ACHN (cell line): ENCODE measurements at regions not wholly inside any gene's neighbourhood (a gene's known extent, or its start where the extent isn't known, plus 50 kb on each side); places are given as distances from the start of the nearest gene placed in this dataset.

Source experiments
- DNase-seq: peaks from one replicate; pipeline ENCODE4 v3.0.0-alpha.2; 2015
- in situ Hi-C: cut with HindIII; loops from 2 replicates; pipeline ENCODE4 v1.10.0; 2017; ENCODE audit warnings: low sequenced_read_pairs, low pct_ligation_motif_present, low pct_unique_long_range_greater_than_20kb

DNA sequence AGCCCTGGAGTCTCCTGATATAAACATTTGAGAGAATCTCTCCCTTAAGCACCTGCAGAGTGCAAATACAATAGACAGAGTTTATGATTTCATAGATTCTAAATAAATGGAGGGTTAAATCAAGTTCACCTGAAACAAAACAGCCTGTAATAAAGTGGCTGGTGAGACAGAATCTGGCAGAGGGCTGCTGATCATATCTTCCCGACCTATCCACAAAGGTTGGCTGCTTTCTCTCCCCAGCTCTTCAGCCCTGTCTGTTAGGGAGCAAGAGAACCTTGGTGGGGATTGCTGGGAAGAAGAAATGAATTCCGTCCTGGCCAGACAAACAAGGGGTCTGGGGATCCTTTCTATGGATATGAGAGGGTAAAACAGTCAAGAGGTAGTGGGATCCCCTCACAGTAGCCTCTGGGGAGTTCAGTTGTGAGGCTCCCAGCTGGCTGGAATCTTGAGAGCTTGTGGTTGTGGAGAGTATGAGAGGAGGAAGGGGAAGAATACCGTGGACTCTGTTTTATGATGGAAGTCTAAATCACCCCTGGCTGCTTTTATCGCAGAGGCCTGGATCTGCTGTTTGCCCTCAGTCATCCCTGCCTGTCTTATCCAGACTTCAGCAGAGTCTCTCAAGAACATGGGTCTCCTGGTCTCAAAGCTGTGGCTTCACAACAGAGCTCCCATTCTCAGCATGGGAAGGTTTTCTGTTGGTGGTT is 451.3 kb downstream of the NTRK3 start:
- in situ Hi-C loops: no loop called here
- no peak for DNase-seq

DNA sequence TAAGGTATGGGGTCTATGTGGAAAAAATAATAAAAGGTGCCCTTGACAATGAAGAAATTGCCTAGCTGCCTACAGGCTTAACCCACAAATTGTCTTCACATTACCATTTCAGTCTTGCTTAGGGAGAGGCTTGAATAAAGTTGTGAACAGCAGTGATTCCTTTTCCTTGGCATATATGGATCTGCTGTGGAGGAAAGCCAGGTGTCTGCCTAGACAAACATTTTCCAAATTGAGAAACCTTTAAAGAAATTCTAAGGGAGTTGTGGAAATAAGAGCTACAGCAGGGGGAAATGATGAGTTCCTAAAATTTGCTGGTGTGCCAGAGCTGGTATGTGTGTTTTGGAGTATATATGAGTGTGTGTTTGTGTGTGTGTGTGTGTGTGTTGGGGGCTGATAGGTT is 452.1 kb downstream of the NTRK3 start:
- DNase-seq: no peak
- in situ Hi-C loops: no loop called here

DNA sequence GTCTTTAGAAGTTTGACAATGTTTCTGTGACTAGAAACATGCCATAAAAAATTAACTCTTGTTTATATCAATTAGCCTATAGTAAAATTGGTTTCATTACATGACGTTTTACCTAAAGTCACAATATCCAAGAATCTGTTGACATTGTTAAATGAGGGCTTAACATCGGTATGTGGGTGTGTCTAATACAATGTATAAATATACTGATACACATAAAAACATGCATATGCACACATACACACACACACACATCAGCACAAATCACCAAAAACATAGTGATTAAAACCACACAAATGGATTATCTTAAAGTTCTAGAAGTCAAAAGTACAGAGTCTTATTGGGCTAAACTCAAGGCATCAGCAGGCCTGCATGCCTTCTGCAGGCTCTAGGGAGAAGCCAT is 456.7 kb downstream of the NTRK3 start:
- in situ Hi-C loops: no loop called here
- DNase-seq: no peak

GRCh38 chr15:87799428-87799827 is 457.1 kb downstream of the NTRK3 start:
- in situ Hi-C loops: no loop called here
- no peak for DNase-seq

GRCh38 chr15:87793725-87794124 is 462.8 kb downstream of the NTRK3 start:
- no peak for DNase-seq
- in situ Hi-C loops: no loop called here

- DNase-seq: no peak
- in situ Hi-C loops: no loop called here
These were observed 464.1 kb downstream of the NTRK3 start for GRCh38 chr15:87792250-87793040.

GRCh38 chr15:87781959-87782625 is 474.4 kb downstream of the NTRK3 start:
- DNase-seq: no peak
- in situ Hi-C loops: no loop called here

DNA sequence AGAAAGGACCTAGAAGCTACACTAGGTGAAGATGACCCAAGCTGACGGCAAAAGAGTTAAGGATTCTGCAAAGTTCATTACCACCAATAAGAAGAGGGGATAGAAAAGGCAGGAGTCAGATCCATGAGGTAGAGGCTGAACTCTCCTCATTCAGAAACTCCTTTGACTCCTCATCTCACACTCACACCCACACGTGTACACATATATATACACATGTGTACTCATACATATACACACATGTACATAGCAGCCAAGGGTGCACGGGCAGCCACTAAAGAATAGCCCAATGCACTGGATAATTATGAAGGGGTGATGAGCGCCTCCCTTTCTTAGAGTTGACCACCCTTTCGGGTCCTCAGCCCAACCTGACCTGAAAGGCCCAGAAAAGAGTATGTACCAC is 476.8 kb downstream of the NTRK3 start:
- no peak for DNase-seq

GRCh38 chr15:87778358-87778757 is 478.2 kb downstream of the NTRK3 start:
- in situ Hi-C loops: no loop called here
- no peak for DNase-seq

More for the DNA sequence above, 476.8 kb downstream of the NTRK3 start:
- in situ Hi-C loops: no loop called here

GRCh38 chr15:87777054-87777561 is 479.4 kb downstream of the NTRK3 start:
- in situ Hi-C loops: no loop called here

GRCh38 chr15:87767516-87767915 is 489.0 kb downstream of the NTRK3 start:
- in situ Hi-C loops: no loop called here
- no peak for DNase-seq

More at GRCh38 chr15:87777054-87777561, 479.4 kb downstream of the NTRK3 start:
- DNase-seq: peak; percentile 50

DNA sequence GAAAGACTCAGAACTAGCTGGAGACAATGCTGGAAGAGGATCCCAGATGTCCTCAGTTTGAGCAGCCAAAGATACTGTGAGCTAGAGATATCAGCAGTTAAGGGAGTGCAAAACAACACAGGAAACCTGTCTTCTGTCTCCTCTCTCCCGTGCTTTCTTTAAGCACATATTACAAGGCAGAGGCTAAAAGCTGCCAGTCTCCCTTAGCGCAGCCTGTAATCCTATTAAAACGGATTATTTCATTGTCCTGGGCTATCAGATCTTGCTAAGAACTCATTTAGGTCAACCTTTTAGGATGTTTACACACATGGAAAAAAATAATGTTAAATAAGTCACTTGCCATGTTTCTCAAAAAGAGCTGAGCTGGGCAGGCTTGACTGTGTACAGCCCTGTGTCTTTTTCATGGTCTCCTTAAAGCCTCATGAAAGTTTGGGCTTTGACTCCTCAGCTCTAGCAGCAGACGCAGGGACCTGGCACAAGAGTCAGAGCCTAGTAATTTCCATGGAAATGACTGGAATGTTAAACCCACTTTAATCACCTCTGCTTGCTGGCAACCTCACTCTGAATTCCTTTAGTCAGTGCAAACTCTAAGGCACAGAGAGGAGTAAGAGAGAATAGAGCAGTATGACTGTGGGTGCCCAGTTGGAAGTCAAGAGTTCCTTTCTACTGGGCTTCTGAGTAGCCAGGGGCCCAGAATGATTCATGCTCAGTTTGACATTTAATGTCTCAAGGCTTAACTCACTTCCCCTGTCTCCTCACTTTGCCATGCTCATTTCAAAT is 491.9 kb downstream of the NTRK3 start:
- in situ Hi-C loops: no loop called here
- peak; percentile 33 for DNase-seq

DNA sequence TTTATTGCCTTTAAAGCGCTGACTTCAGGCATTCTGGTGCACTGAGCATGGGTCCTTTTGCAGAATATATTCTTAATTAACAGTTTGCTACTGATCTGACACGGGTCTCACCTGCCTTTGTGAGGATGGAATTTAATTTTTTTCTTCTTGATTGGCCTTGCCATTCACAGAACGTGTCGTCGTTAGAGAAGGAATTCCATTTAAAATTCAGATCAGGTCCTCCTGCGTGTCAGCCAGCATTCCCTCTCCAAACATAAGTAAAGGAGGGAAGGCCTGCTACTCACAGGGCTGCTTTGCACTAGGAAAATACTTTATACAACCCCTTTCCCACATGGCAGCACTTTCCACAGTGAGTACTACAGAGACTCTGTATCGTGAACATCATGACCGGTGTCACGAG is 492.7 kb downstream of the NTRK3 start:
- in situ Hi-C loops: no loop called here
- DNase-seq: no peak

- in situ Hi-C loops: no loop called here
- no peak for DNase-seq
These were observed 494.6 kb downstream of the NTRK3 start for GRCh38 chr15:87761736-87762509.

DNA sequence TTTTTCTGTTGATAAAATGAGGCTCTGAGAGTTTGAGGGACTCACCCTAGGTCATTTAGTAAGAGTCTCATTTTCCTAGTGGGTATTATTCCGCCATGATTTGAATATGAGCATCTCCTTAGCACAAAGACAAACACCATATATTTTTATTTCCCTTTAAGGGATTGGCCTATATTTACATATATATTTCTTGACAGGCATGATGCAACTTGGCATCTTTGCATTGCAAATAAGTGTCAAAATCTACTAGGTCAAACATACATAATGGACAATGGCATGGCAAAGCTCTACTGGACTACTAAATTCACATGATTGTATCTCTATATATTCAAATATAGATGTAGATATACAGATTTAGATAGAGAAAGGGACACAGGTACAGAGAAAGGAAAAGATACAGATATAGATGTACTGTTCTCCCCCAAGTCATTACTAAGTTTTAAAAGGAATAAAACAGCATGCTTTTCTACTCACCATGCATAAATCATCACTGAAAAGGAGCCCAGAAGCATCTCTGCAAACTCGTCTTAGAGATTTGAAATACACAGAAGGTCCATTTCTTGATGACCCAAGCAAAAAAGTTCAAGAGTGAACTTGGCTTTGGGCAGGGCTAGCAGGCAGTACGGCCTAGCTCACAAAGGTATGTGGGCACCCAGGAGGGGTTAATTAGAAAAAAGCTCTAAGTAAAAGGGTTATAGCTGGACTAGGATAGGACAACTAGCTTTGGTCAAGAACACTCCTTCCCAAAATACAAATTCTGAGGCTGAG is 495.8 kb downstream of the NTRK3 start:
- DNase-seq: no peak
- in situ Hi-C loops: no loop called here

GRCh38 chr15:87758794-87759418 is 497.6 kb downstream of the NTRK3 start:
- in situ Hi-C loops: no loop called here
- no peak for DNase-seq

GRCh38 chr15:87757084-87757483 is 499.5 kb downstream of the NTRK3 start:
- in situ Hi-C loops: no loop called here
- no peak for DNase-seq
